ENCODE measurements at regions not wholly inside any gene's neighbourhood (a gene's known extent, or its start where the extent isn't known, plus 50 kb on each side); places are given as distances from the start of the nearest gene placed in this dataset.
A peak's percentile ranks its signal among the peaks of the same experiment; 100 is the strongest.

DNA sequence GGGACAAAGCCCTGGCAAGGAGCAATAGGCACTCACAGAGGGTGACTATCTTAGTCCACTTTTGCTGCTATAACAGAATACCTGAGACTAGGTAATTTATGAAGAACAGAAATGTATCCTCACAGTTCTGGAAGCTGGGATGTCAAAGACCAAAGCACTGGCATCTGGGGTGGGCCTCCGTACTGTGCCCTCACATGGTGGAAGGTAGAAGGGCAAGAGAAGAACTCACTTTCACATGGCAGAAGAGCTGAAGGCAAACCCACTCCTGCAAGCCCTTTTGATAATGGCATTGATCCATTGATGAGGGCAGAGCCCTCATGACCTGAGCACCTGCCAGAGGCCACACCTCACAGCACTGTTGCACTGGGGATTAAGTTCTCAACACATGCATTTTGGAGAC lies 173.4 kb upstream of the C2CD4B start:
- TF ChIP-seq, protein P1, sequence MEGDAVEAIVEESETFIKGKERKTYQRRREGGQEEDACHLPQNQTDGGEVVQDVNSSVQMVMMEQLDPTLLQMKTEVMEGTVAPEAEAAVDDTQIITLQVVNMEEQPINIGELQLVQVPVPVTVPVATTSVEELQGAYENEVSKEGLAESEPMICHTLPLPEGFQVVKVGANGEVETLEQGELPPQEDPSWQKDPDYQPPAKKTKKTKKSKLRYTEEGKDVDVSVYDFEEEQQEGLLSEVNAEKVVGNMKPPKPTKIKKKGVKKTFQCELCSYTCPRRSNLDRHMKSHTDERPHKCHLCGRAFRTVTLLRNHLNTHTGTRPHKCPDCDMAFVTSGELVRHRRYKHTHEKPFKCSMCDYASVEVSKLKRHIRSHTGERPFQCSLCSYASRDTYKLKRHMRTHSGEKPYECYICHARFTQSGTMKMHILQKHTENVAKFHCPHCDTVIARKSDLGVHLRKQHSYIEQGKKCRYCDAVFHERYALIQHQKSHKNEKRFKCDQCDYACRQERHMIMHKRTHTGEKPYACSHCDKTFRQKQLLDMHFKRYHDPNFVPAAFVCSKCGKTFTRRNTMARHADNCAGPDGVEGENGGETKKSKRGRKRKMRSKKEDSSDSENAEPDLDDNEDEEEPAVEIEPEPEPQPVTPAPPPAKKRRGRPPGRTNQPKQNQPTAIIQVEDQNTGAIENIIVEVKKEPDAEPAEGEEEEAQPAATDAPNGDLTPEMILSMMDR (IDR thresholded peaks at IDR 0.05; ENCODE audit: low read depth, low read length), result 0 out of 2 replicates have a peak, but pooled peaks have one; percentile 6
- TF ChIP-seq EZH2phosphoT487 (IDR thresholded peaks at IDR 0.05; ENCODE audit: low read depth), result no peak

Data from OCI-LY3 (cell line).